GM19351 (cell line): ENCODE measurements at regions not wholly inside any gene's neighbourhood (a gene's known extent, or its start where the extent isn't known, plus 50 kb on each side); places are given as distances from the start of the nearest gene placed in this dataset.
"Not testable (repeated sequence)": the region's sequence is repeated elsewhere in the genome, so short reads cannot be mapped to it uniquely, and the experiment has no call there.

ENCODE experiments used
- ATAC-seq: cut with Tn5 transposase; IDR thresholded peaks from one replicate; pipeline ENCODE4 v1.9.1; 2021; ENCODE audit warnings: mild to moderate bottlenecking, moderate library complexity; ENCODE audit not compliant: unreplicated experiment

DNA sequence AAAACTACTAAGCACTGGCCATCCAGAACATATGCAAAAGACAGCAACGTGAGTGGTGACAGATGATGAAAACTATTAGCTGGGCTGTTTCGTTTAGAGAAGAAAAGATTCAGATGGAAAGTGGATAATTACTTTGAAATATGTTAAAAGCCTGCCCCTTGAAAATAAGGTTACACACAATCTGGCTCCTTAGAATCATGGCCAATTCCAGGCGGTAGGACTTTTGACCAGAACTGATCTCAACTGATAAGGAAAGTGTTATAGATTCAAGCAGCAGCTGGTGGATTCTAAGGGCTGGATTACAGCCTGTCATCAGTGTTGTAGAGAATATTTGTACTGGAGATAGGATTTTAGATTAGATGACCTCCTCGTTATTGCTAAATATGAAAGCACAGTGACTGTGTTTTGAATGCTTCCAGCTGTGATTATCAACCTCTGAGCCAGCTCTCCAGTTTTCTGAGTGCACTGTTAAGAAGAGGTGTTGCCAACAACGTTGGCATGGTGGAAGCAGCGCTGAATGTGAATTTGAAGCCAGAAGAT, 75.1 kb downstream of the KBTBD2 start:
- not testable (repeated sequence) for ATAC-seq

- ATAC-seq, result not testable (repeated sequence)
These were observed 76.8 kb downstream of the KBTBD2 start for GRCh38 chr7:32814779-32815178.

- no peak for ATAC-seq
These were observed 81.7 kb downstream of the KBTBD2 start for GRCh38 chr7:32809871-32810270.

- ATAC-seq, result no peak
These were observed 82.2 kb downstream of the KBTBD2 start for GRCh38 chr7:32809347-32809746.

DNA sequence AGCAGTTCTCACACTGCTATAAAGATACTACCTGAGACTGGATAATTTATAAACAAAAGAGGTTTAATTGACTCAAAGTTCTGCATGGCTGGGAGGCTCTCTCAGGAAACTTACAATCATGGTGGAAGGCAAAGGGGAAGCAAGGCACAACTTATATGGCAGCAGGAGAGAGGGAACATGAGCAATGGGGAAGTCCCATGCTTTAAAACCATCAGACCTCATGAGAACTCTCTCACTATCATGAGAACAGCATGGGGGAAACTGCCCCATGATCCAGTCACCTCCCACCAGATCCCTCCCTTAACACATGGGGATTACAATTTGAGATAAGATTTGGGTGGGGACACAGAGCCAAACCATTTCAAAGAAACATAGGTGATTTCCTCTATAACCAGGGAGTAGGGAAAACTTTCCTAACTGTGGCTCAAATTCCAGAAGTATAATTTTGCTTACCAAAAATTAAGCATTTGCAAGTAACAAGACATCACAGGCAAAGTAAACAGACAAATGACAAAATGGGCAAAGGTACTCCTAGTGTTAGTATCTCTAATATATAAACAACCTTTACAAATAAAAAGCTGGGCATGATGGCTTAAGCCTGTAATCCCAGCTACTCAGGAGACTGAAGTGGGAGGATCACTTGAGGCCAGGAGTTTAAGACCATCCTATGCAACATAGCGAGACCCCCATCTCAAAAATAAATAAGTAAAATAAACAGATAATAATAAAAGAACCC, 88.0 kb downstream of the KBTBD2 start:
- no peak for ATAC-seq

DNA sequence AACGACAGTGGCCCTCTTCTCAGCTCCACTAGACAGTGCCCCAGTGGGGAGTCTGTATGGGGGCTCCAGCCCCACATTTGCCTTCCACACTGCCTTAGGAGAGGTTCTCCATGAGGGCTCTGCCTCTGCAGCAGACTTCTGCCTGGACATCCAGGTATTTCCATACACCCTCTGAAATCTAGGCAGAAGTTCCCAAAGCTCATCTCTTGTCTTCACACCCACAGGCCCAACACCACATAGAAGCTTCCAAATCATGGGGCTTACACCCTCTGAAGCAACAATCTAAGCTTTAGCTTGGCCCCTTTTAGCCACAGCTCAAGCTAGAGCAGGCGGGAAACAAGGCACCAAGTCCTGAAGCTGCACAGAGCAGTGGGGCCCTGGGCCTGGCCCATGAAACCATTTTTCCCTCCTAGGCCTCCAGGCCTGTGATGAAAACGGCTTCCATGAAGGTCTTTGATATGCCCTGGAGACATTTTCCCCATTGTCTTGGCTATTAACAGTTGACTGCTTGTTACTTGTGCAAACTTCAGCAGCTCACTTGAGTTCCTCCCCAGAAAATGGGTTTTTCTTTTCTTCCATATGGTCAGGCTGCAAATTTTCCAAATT, 89.2 kb downstream of the KBTBD2 start:
- ATAC-seq, result no peak

DNA sequence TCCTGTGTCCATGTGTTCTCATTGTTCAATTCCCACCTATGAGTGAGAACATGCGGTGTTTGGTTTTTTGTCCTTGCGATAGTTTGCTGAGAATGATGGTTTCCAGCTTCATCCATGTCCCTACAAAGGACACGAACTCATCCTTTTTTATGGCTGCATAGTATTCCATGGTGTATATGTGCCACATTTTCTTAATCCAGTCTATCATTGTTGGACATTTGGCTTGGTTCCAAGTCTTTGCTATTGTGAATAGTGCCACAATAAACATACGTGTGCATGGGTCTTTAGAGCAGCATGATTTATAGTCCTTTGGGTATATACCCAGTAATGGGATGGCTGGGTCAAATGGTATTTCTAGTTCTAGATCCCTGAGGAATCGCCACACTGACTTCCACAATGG, 98.5 kb downstream of the KBTBD2 start:
- ATAC-seq, result not testable (repeated sequence)

DNA sequence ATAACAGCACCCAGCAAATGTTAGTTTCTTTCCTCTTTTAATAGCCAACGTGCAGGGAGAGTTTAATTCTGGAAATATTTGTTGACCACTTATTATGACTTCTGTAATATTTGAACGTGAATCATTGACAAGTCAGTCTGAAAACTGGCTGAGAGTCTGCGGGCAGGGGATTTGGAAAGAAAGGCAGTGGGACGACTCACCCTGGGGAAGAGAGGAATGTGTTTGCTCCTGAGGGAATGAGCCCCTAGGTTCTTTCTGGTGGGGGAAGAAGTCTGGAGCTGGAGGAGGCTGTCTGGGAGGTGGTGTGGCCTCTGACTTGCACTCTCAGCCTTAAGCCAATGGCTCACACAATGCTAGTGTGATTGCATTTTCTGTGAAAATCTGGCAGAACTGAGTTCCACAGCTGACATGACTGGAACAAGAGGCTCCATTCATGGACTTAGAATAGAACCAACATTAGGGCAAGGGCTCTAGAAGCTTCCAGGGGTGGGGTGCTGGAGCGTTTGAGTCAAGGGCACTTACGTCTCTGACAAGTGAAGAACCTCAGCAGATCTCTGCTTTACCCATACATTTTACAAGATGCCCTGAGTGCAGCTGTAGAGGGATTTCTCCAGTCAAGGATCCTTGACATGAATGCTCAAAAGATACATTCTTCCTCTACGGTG, 100.7 kb downstream of the KBTBD2 start:
- not testable (repeated sequence) for ATAC-seq

GRCh38 chr7:32789266-32789665, 102.3 kb downstream of the KBTBD2 start:
- not testable (repeated sequence) for ATAC-seq

- not testable (repeated sequence) for ATAC-seq
These were observed 103.4 kb downstream of the KBTBD2 start for GRCh38 chr7:32788174-32788573.

DNA sequence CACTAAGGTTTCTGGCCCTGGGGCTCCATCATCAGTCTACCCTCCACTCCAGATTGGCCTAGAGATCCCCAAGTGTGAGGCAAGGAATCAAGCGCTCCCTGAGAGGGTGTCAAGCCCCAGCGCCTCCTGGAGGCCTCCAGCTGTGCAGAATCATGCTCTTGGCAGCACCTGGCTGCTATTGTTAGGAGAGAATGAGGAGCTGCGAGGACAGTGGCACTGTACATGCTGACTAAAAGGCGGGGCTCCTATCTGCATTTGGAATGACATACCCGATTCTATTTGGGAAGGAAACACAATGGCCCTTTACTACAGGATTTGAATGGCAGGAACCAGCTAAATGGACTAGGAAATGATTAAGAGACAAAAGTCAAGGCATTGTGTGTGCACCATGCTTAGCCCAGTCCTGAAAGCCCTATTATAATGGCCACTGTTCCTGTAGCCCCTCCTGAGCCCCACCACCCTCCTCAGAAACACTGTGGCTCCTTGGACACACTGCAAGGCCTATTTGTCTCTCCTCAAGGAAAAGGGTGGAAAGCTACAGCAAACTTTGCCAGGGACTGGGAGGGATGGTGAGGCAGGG, 106.1 kb downstream of the KBTBD2 start:
- ATAC-seq, result not testable (repeated sequence)

DNA sequence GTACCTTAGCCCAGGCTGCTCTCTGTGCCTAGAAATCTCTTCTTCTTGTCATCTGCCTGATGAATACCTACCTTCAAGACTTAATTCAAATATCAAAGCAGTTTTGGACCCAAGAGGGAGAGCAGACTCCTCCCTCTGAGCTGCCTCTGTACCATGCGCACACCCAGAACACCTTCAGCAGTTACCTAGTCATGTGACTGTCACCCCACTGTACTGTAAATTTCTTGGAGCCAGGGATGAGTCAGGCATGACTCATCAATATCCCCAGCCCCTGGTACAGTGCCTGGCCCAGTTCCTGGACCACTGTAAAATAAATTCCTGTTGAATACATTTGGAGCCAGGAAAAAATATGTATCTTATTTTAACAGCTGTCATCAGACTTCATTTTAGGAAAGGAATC, 111.7 kb downstream of the KBTBD2 start:
- ATAC-seq, result not testable (repeated sequence)

DNA sequence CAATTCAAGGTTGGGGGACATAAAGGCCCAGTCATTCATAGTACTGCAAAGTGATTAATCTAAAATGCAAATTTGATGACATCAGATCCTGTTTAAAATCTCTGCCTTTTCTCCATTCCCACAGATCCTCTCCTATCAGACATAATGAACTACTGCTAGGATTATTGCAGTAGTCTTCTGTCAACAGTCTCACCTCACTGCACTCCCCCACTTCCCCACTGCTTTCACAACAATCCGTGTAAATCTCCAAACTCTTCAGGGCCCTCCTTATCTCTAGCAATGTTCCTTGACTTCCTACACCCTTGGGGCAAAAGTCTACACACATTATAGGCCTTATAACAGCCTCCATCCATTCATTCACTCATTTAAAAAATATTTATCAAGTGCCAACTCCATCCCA, 112.4 kb downstream of the KBTBD2 start:
- ATAC-seq, result no peak

GRCh38 chr7:32777041-32777666, 114.4 kb downstream of the KBTBD2 start:
- not testable (repeated sequence) for ATAC-seq

DNA sequence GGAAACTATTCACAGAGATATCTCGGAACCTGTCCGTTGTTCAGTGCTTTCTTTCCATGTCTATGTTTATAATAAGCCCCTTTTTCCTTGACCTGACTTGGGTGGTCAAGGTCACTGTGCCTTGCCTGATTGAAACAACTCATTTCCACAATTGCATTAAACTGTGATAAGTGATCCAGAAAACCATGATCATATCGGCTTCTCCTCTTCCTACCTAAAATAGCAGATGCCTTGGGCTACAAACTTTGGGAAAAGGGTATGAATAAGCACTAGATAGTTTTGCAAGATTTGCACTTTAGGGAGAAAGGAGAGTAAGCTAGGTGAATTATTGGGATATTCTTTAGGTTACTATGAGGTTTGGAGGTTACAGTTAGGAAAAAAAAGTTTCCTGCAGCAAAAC, 115.2 kb downstream of the KBTBD2 start:
- ATAC-seq, result not testable (repeated sequence)

DNA sequence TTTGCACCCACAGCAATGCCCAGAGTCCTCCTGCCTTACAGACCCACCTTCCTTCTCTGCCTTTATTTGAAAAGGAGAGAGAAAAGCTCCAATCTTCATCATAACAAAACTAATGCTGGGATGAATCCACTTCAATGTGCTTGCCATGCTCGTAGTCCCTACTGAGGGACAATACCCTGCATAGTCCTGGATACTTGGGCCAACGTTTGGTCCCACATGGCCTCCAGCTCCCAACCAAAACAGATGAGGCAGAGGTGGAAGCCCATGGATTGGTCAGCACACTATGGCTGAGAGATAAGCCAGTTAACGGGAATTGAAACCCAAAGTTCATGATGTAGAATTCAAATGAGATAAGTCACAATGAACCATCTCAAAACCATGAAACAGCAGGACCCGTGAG, 115.8 kb downstream of the KBTBD2 start:
- ATAC-seq, result not testable (repeated sequence)

DNA sequence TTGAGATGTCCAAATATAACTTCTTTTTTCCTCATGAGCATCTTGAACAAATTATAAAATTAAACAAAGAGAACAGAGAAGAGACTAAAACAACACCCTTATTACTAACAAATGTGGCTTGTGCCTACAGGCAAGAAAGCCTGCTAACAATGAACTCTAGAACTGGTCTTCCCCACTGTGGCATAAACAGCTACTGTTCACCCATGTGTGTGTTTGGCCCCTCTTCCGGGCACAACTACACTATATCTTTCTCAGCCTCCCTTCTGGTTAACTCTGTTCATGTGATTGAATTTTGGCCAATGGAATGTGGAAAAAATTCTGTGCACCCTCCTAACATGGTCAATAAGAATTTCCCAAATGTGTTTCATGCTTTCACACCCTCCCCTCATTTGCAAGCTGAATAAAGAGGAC, 117.0 kb downstream of the KBTBD2 start:
- ATAC-seq, result no peak

DNA sequence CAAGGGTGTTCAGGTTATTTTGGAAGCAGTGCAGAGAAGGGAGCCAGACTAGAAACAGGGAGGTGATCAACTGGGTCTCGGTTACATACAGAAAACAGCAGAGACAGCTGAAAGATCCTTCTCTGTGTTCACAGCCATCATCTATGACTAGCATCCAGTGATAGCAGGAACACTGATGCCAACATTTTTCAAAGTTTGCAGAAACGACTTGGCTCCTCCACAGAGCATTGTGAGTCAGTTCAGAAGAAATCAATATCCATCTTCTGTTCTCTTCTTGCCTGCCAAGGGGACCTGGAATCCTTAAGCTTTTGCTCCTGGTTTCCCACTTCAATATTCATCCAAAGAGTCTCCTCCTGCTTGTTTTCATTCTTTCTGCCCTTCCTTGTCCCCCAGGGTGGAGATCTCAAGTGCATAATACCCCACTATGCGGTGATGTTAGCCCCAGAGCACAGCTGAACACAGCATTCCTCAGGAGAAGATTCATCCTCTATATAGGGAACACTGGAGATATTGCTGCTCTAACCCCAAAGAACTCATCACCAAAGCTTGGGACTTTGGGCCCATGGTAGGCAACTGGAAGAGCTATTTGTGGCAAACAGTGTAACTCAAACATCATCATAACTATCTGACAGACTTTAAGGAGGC, 122.6 kb downstream of the KBTBD2 start:
- ATAC-seq, result not testable (repeated sequence)

DNA sequence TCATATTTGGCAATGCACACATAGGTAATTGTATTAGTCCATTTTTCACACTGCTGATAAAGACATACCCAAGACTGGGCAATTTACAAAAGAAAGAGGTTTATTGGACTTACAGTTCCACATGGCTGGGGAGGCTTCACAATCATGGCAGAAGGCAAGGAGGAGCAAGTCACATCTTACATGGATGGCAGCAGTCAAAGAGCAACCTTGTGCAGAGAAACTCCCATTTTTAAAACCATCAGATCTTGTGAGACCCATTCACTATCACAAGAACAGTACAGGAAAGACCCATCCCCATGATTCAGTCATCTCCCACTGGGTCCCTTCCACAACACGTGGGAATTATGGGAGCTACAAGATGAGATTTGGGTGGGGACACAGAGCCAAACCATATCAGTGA, 123.2 kb downstream of the KBTBD2 start:
- not testable (repeated sequence) for ATAC-seq

- ATAC-seq, result not testable (repeated sequence)
These were observed 125.8 kb downstream of the KBTBD2 start for GRCh38 chr7:32765649-32766251.
